HAP-1 (cell line): ENCODE measurements at regions not wholly inside any gene's neighbourhood (a gene's known extent, or its start where the extent isn't known, plus 50 kb on each side); places are given as distances from the start of the nearest gene placed in this dataset.

Experiments
- DNase-seq, 2 experiments: peaks; one replicate each; pipeline ENCODE4 v3.0.0-alpha.2; 2016 to 2020; ENCODE audit warnings: low spot score in 2 of 2
- H3K27me3 ChIP-seq: fragments of 250-450 bp; sonication (Bioruptor Pico); 2 replicates; pipeline ENCODE4 v1.5.1; 2020; ENCODE audit warnings: low read depth, mild to moderate bottlenecking, moderate library complexity
- H3K36me3 ChIP-seq: fragments of 250-450 bp; sonication (Bioruptor Pico); replicated peaks from 2 replicates; pipeline ENCODE4 v1.5.1; 2020; ENCODE audit warnings: mild to moderate bottlenecking
- H3K4me1 ChIP-seq: fragments of 250-450 bp; sonication (Bioruptor Pico); 2 replicates; pipeline ENCODE4 v1.5.1; 2020; ENCODE audit warnings: mild to moderate bottlenecking
- H3K4me3 ChIP-seq: fragments of 250-450 bp; sonication (Bioruptor Pico); 2 replicates; pipeline ENCODE4 v1.5.1; 2020; ENCODE audit warnings: mild to moderate bottlenecking, moderate library complexity
- H3K9me3 ChIP-seq: fragments of 250-450 bp; sonication (Bioruptor Pico); 2 replicates; pipeline ENCODE4 v1.5.1; 2020; ENCODE audit warnings: mild to moderate bottlenecking, moderate library complexity
- in situ Hi-C: fragments of 300-500 bp; cut with MboI; formaldehyde crosslinking; loops from 3 replicates; pipeline ENCODE4 v1.14.3; 2020; ENCODE audit warnings: low sequenced_read_pairs, inconsistent platforms, mixed read lengths

GRCh38 chr4:32470087-32470585 lies 1750.0 kb downstream of the PCDH7 start:
- Histone ChIP-seq H3K27me3 (no peaks in the 10 kb centered on the region), H3K9me3 (no peaks in the 10 kb centered on the region), H3K4me3 (no peak overlapping the region), H3K4me1 (no peaks in the 10 kb centered on the region), H3K36me3 (no peaks in the 10 kb centered on the region)
- no peak for DNase-seq
- in situ Hi-C loops, result no loop called here

GRCh38 chr4:32472918-32473317 lies 1752.7 kb downstream of the PCDH7 start:
- no peak for DNase-seq
- in situ Hi-C loops, result no loop called here

GRCh38 chr4:32475710-32476109 lies 1755.5 kb downstream of the PCDH7 start:
- DNase-seq, result no peak
- no peaks in the 10 kb centered on the region for H3K27me3 ChIP-seq
- no peaks in the 10 kb centered on the region for H3K9me3 ChIP-seq
- H3K4me1 ChIP-seq, result no peaks in the 10 kb centered on the region
- in situ Hi-C loops, result no loop called here
- no peak overlapping the region for H3K4me3 ChIP-seq
- H3K36me3 ChIP-seq, result no peaks in the 10 kb centered on the region

More at GRCh38 chr4:32472918-32473317, 1752.7 kb downstream of the PCDH7 start:
- H3K9me3 ChIP-seq, result no peaks in the 10 kb centered on the region
- H3K4me1 ChIP-seq, result no peaks in the 10 kb centered on the region
- no peak overlapping the region for H3K4me3 ChIP-seq
- no peaks in the 10 kb centered on the region for H3K27me3 ChIP-seq
- no peaks in the 10 kb centered on the region for H3K36me3 ChIP-seq

GRCh38 chr4:32477518-32477917 lies 1757.3 kb downstream of the PCDH7 start:
- no peak for DNase-seq
- no peaks in the 10 kb centered on the region for H3K27me3 ChIP-seq
- H3K9me3 ChIP-seq, result no peaks in the 10 kb centered on the region
- in situ Hi-C loops, result no loop called here
- no peak overlapping the region for H3K4me3 ChIP-seq
- H3K36me3 ChIP-seq, result no peaks in the 10 kb centered on the region
- no peaks in the 10 kb centered on the region for H3K4me1 ChIP-seq

GRCh38 chr4:32485956-32486355 lies 1765.8 kb downstream of the PCDH7 start:
- H3K36me3 ChIP-seq, result no peaks in the 10 kb centered on the region
- no peaks in the 10 kb centered on the region for H3K27me3 ChIP-seq
- in situ Hi-C loops, result no loop called here
- no peaks in the 10 kb centered on the region for H3K9me3 ChIP-seq
- no peak for DNase-seq
- no peaks in the 10 kb centered on the region for H3K4me1 ChIP-seq
- no peak overlapping the region for H3K4me3 ChIP-seq

- in situ Hi-C loops, result no loop called here
- no peaks in the 10 kb centered on the region for H3K4me1 ChIP-seq
Measured at GRCh38 chr4:32488690-32489089, 1768.5 kb downstream of the PCDH7 start.

GRCh38 chr4:32499171-32499570 lies 1779.0 kb downstream of the PCDH7 start:
- no peaks in the 10 kb centered on the region for H3K36me3 ChIP-seq
- in situ Hi-C loops, result no loop called here
- H3K4me3 ChIP-seq, result no peak overlapping the region
- no peaks in the 10 kb centered on the region for H3K4me1 ChIP-seq
- no peaks in the 10 kb centered on the region for H3K9me3 ChIP-seq
- DNase-seq, result no peak
- no peaks in the 10 kb centered on the region for H3K27me3 ChIP-seq

More at GRCh38 chr4:32488690-32489089, 1768.5 kb downstream of the PCDH7 start:
- Histone ChIP-seq H3K36me3 (no peaks in the 10 kb centered on the region), H3K9me3 (no peaks in the 10 kb centered on the region), H3K27me3 (no peaks in the 10 kb centered on the region), H3K4me3 (no peak overlapping the region)
- no peak for DNase-seq

GRCh38 chr4:32503241-32503640 lies 1783.1 kb downstream of the PCDH7 start:
- no peak for DNase-seq
- Histone ChIP-seq H3K36me3 (no peaks in the 10 kb centered on the region), H3K4me3 (no peak overlapping the region), H3K27me3 (no peaks in the 10 kb centered on the region), H3K4me1 (no peaks in the 10 kb centered on the region), H3K9me3 (no peaks in the 10 kb centered on the region)
- in situ Hi-C loops, result no loop called here

- no peaks in the 10 kb centered on the region for H3K4me1 ChIP-seq
- no peak overlapping the region for H3K4me3 ChIP-seq
- no peaks in the 10 kb centered on the region for H3K9me3 ChIP-seq
- H3K36me3 ChIP-seq, result no peaks in the 10 kb centered on the region
- no peak for DNase-seq
- in situ Hi-C loops, result no loop called here
- no peaks in the 10 kb centered on the region for H3K27me3 ChIP-seq
Measured at GRCh38 chr4:32506067-32506466, 1785.9 kb downstream of the PCDH7 start.

GRCh38 chr4:32519060-32519459 lies 1798.9 kb downstream of the PCDH7 start:
- Histone ChIP-seq H3K9me3 (no peaks in the 10 kb centered on the region), H3K4me1 (no peaks in the 10 kb centered on the region), H3K36me3 (no peaks in the 10 kb centered on the region), H3K4me3 (no peak overlapping the region), H3K27me3 (no peaks in the 10 kb centered on the region)
- in situ Hi-C loops, result no loop called here
- DNase-seq, result no peak

- H3K27me3 ChIP-seq, result no peaks in the 10 kb centered on the region
- no peaks in the 10 kb centered on the region; the same call in 1 of the 2 replicates for H3K9me3 ChIP-seq
- no peaks in the 10 kb centered on the region for H3K4me1 ChIP-seq
- no peak overlapping the region for H3K4me3 ChIP-seq
- no peaks in the 10 kb centered on the region for H3K36me3 ChIP-seq
- in situ Hi-C loops, result no loop called here
- DNase-seq, result no peak
Measured at GRCh38 chr4:32525420-32525819, 1805.3 kb downstream of the PCDH7 start.

GRCh38 chr4:32544846-32545245 lies 1824.7 kb downstream of the PCDH7 start:
- H3K27me3 ChIP-seq, result no peaks in the 10 kb centered on the region
- in situ Hi-C loops, result no loop called here
- no peak overlapping the region for H3K4me3 ChIP-seq
- no peak for DNase-seq
- no peaks in the 10 kb centered on the region for H3K36me3 ChIP-seq
- no peaks in the 10 kb centered on the region for H3K4me1 ChIP-seq
- no peaks in the 10 kb centered on the region for H3K9me3 ChIP-seq

GRCh38 chr4:32551943-32552342 lies 1831.8 kb downstream of the PCDH7 start:
- Histone ChIP-seq H3K36me3 (no peaks in the 10 kb centered on the region), H3K4me3 (no peak overlapping the region), H3K9me3 (no peaks in the 10 kb centered on the region), H3K4me1 (no peaks in the 10 kb centered on the region), H3K27me3 (no peaks in the 10 kb centered on the region)
- DNase-seq, result no peak
- in situ Hi-C loops, result no loop called here

- Histone ChIP-seq H3K4me1 (no peaks in the 10 kb centered on the region), H3K9me3 (no peaks in the 10 kb centered on the region), H3K4me3 (no peak overlapping the region), H3K27me3 (no peaks in the 10 kb centered on the region), H3K36me3 (no peaks in the 10 kb centered on the region)
- in situ Hi-C loops, result no loop called here
- no peak for DNase-seq
Measured at GRCh38 chr4:32560306-32560705, 1840.1 kb downstream of the PCDH7 start.

- DNase-seq, result no peak
- no peaks in the 10 kb centered on the region for H3K27me3 ChIP-seq
- H3K4me3 ChIP-seq, result no peak overlapping the region
- H3K36me3 ChIP-seq, result no peaks in the 10 kb centered on the region
- no peaks in the 10 kb centered on the region for H3K9me3 ChIP-seq
- in situ Hi-C loops, result no loop called here
- no peaks in the 10 kb centered on the region for H3K4me1 ChIP-seq
Measured at GRCh38 chr4:32562010-32562409, 1841.8 kb downstream of the PCDH7 start.
